HCT116 (cell line): ENCODE measurements at regions not wholly inside any gene's neighbourhood (a gene's known extent, or its start where the extent isn't known, plus 50 kb on each side); places are given as distances from the start of the nearest gene placed in this dataset.

ENCODE experiments used
- ATAC-seq: fragments of 200-7000 bp; cut with Tn5 transposase; 2 replicates; pipeline ENCODE4 v1.9.1; 2020; ENCODE audit warnings: mild to moderate bottlenecking, moderate library complexity
- BruUV-seq: library from RNA; stranded (reverse); fragments of 400-500 nt; replicated peaks from 2 replicates; lab custom pipeline; 2021; lab: Mats Ljungman, UMichigan
- CTCF ChIA-PET: fragments of 300-600 bp; sonication (Branson Sonifier 250); formaldehyde crosslinking; loops from one replicate; lab custom pipeline; 2021; ENCODE audit warnings: antibody characterized with exemption; lab: Charles Lee
- POLR2A ChIA-PET: fragments of 300-600, 350-600 bp; sonication (Branson Sonifier 250); formaldehyde crosslinking; loops from one replicate; lab custom pipeline; 2021; ENCODE audit warnings: antibody characterized with exemption; lab: Charles Lee
- RAD21 ChIA-PET, 2 experiments: fragments of 300-600 bp; sonication (Branson Sonifier 250); formaldehyde crosslinking; loops; one replicate each; lab custom pipeline; 2023; ENCODE audit warnings: low total read pairs in 2 of 2; ENCODE audit not compliant: uncharacterized antibody in 2 of 2, unreplicated experiment in 2 of 2, low non-redundant PET in 1 of 2; lab: Charles Lee
- DNase-seq: peaks from one replicate; pipeline ENCODE4 v3.0.0-alpha.2; 2010; ENCODE audit warnings: low read depth, low spot score
- H2AFZ ChIP-seq: fragments of 200-600 bp; shearing (Covaris generic), sonication (generic); 2 replicates; pipeline ENCODE4 v1.6.1; 2017; ENCODE audit warnings: low read depth, mixed run types, mixed read lengths, antibody characterized with exemption, low read length; ENCODE audit not compliant: poor library complexity, severe bottlenecking
- H3K27ac ChIP-seq: 2 replicates; pipeline ENCODE4 v1.5.1; 2012; ENCODE audit warnings: low read depth, low read length
- H3K27me3 ChIP-seq: fragments of 200-600 bp; sonication (generic); 2 replicates; pipeline ENCODE4 v1.6.1; 2016; ENCODE audit warnings: mixed run types, low read length, mixed read lengths; ENCODE audit not compliant: insufficient read depth
- H3K36me3 ChIP-seq, 2 experiments: fragments of 200-500 bp in 1 of 2; fragments of 200-600 bp in 1 of 2; sonication (Bioruptor generic) in 1 of 2; sonication (generic) in 1 of 2; 2 replicates each; pipeline versions ENCODE4 v1.5.1 to v1.6.1; 2014 to 2016; ENCODE audit warnings: low read length in 2 of 2, inconsistent platforms in 1 of 2, mixed read lengths in 1 of 2, mixed run types in 1 of 2; ENCODE audit not compliant: insufficient read depth in 2 of 2, control insufficient read depth in 1 of 2
- H3K4me1 ChIP-seq, 2 experiments: fragments of 200-600 bp in 1 of 2; sonication (generic) in 1 of 2; 2 replicates each; pipeline versions ENCODE4 v1.5.1 to v1.6.1; 2012 to 2017; ENCODE audit warnings: low read length in 2 of 2, inconsistent platforms in 1 of 2, mild to moderate bottlenecking in 1 of 2, mixed read lengths in 1 of 2, mixed run types in 1 of 2, moderate library complexity in 1 of 2; ENCODE audit not compliant: insufficient read depth in 2 of 2, control insufficient read depth in 1 of 2
- H3K4me2 ChIP-seq: fragments of 200-600 bp; sonication (generic); 2 replicates; pipeline ENCODE4 v1.6.1; 2017; ENCODE audit warnings: mixed run types, low read length, mixed read lengths
- H3K4me3 ChIP-seq, 2 experiments: fragments of 200-600 bp in 1 of 2; sonication (generic) in 1 of 2; replicated peaks in 1 of 2; 2 replicates each; pipeline ENCODE4 v1.5.1; 2011 to 2016; ENCODE audit warnings: low read length in 2 of 2, control low read depth in 1 of 2, low read depth in 1 of 2, mild to moderate bottlenecking in 1 of 2, mixed read lengths in 1 of 2, mixed run types in 1 of 2
- H3K79me2 ChIP-seq: fragments of 200-600 bp; sonication (generic); 2 replicates; pipeline ENCODE4 v1.6.1; 2017; ENCODE audit warnings: mild to moderate bottlenecking, mixed run types, low read length, moderate library complexity, mixed read lengths; ENCODE audit not compliant: insufficient read depth
- H3K9ac ChIP-seq: fragments of 200-600 bp; sonication (generic); 2 replicates; pipeline ENCODE4 v1.6.1; 2016; ENCODE audit warnings: low read length, mixed read lengths
- H3K9me2 ChIP-seq: fragments of 200-600 bp; sonication (generic), shearing (Covaris generic); 2 replicates; pipeline ENCODE4 v1.6.1; 2017; ENCODE audit warnings: mixed run types, mild to moderate bottlenecking, moderate library complexity; ENCODE audit not compliant: insufficient read depth
- H3K9me3 ChIP-seq, 2 experiments: fragments of 200-500 bp in 1 of 2; fragments of 200-600 bp in 1 of 2; sonication (Bioruptor generic) in 1 of 2; sonication (generic) in 1 of 2; 2 replicates each; pipeline ENCODE4 v1.6.1; 2014 to 2017; ENCODE audit warnings: low read length in 2 of 2, mixed read lengths in 2 of 2, inconsistent platforms in 1 of 2, low read depth in 1 of 2, mild to moderate bottlenecking in 1 of 2, mixed run types in 1 of 2, moderate library complexity in 1 of 2; ENCODE audit not compliant: control insufficient read depth in 1 of 2, insufficient read depth in 1 of 2
- H4K20me1 ChIP-seq: fragments of 200-600 bp; sonication (generic), shearing (Covaris generic); 2 replicates; pipeline ENCODE4 v1.6.1; 2017; ENCODE audit warnings: mixed run types, mild to moderate bottlenecking, moderate library complexity; ENCODE audit not compliant: insufficient read depth
- ATF3 ChIP-seq: IDR thresholded peaks from 2 replicates; pipeline ENCODE4 v1.6.1; 2012
- CTCF ChIP-seq, 3 experiments: fragments of 200-600 bp in 1 of 3; sonication (generic) in 1 of 3; IDR thresholded peaks in 2 of 3; conservative IDR thresholded peaks in 1 of 3; 2 replicates each; pipeline ENCODE4 v1.5.1; 2012 to 2017; ENCODE audit warnings: low read depth in 2 of 3, low read length in 2 of 3, antibody characterized with exemption in 1 of 3, borderline replicate concordance in 1 of 3, control low read depth in 1 of 3, mild to moderate bottlenecking in 1 of 3, mixed read lengths in 1 of 3, mixed run types in 1 of 3, moderate library complexity in 1 of 3; ENCODE audit not compliant: insufficient read depth in 1 of 3
- EGR1 ChIP-seq: IDR thresholded peaks from 2 replicates; pipeline ENCODE4 v1.6.1; 2012; ENCODE audit warnings: low read depth
- FOSL1 ChIP-seq: IDR thresholded peaks from 2 replicates; pipeline ENCODE4 v1.6.1; 2012; ENCODE audit warnings: low read depth
- JUND ChIP-seq: IDR thresholded peaks from 2 replicates; pipeline ENCODE4 v1.6.1; 2012
- MAX ChIP-seq: IDR thresholded peaks from 2 replicates; pipeline ENCODE4 v1.6.1; 2012
- POLR2A ChIP-seq: IDR thresholded peaks from 2 replicates; pipeline ENCODE4 v1.7.0; 2011; ENCODE audit warnings: borderline replicate concordance; ENCODE audit not compliant: insufficient read depth, insufficient read length; ENCODE audit errors: extremely low read depth
- POLR2AphosphoS5 ChIP-seq: IDR thresholded peaks from 2 replicates; pipeline ENCODE4 v1.6.1; 2011; ENCODE audit warnings: mild to moderate bottlenecking, low read depth, low read length, moderate library complexity
- SRF ChIP-seq: IDR thresholded peaks from 2 replicates; pipeline ENCODE4 v1.6.1; 2012; ENCODE audit warnings: low read depth
- TCF7L2 ChIP-seq: IDR thresholded peaks from 2 replicates; pipeline ENCODE4 v1.7.0; 2011; ENCODE audit warnings: borderline replicate concordance, inconsistent platforms; ENCODE audit not compliant: insufficient read depth, insufficient read length; ENCODE audit errors: extremely low read depth
- YY1 ChIP-seq: IDR thresholded peaks from 2 replicates; pipeline ENCODE4 v1.6.1; 2011; ENCODE audit warnings: low read length, low read depth, moderate library complexity, mild to moderate bottlenecking; ENCODE audit not compliant: insufficient replicate concordance; ENCODE audit errors: extremely low read depth
- ZFX ChIP-seq: fragments of 450-650 bp; IDR thresholded peaks from 2 replicates; pipeline ENCODE4 v1.6.1; 2017
- ZNF274 ChIP-seq: fragments of 200-500 bp; sonication (Bioruptor generic); IDR thresholded peaks from 2 replicates; pipeline ENCODE4 v1.6.1; 2014; ENCODE audit warnings: mild to moderate bottlenecking, low read depth, low read length, inconsistent platforms
- intact Hi-C: fragments of 100-400 bp; cut with micrococcal nuclease; formaldehyde crosslinking; loops from 2 replicates; pipeline ENCODE4 v1.10.0; 2022
- TF ChIP-seq, protein P1 (sequence below): IDR thresholded peaks from 2 replicates; pipeline ENCODE4 v1.6.1; 2012; ENCODE audit warnings: low read depth
- TF ChIP-seq, protein P2 (sequence below): IDR thresholded peaks from 2 replicates; pipeline ENCODE4 v1.6.1; 2011; ENCODE audit warnings: mild to moderate bottlenecking, low read length, moderate library complexity; ENCODE audit not compliant: insufficient replicate concordance; ENCODE audit errors: extremely low read depth

DNA sequence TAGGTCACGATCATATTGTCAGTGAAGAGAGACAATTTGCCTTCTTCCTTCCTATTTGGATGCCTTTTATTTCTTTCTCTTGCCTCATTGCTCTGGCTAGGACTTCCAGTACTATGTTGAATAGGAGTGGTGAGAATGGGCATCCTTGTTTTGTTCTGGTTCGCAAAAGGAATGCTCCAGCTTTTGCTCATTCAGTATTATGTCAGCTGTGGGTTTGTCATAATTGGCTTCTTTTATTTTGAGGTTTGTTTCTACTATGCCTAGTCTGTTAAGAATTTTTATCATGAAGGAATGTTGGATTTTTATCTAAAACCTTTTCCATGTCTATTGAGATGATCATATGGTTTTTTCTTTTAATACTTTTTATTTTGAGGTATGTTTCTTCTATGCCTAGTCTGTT lies 152.3 kb upstream of the MAD2L1 start:
- RAD21 ChIA-PET = no interaction called here
- H3K27ac ChIP-seq = no peak overlapping the region
- no peak for TF ChIP-seq YY1
- TF ChIP-seq FOSL1 = no peak
- TF ChIP-seq ZFX = no peak
- TF ChIP-seq, protein P1, sequence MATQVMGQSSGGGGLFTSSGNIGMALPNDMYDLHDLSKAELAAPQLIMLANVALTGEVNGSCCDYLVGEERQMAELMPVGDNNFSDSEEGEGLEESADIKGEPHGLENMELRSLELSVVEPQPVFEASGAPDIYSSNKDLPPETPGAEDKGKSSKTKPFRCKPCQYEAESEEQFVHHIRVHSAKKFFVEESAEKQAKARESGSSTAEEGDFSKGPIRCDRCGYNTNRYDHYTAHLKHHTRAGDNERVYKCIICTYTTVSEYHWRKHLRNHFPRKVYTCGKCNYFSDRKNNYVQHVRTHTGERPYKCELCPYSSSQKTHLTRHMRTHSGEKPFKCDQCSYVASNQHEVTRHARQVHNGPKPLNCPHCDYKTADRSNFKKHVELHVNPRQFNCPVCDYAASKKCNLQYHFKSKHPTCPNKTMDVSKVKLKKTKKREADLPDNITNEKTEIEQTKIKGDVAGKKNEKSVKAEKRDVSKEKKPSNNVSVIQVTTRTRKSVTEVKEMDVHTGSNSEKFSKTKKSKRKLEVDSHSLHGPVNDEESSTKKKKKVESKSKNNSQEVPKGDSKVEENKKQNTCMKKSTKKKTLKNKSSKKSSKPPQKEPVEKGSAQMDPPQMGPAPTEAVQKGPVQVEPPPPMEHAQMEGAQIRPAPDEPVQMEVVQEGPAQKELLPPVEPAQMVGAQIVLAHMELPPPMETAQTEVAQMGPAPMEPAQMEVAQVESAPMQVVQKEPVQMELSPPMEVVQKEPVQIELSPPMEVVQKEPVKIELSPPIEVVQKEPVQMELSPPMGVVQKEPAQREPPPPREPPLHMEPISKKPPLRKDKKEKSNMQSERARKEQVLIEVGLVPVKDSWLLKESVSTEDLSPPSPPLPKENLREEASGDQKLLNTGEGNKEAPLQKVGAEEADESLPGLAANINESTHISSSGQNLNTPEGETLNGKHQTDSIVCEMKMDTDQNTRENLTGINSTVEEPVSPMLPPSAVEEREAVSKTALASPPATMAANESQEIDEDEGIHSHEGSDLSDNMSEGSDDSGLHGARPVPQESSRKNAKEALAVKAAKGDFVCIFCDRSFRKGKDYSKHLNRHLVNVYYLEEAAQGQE = no peak
- TF ChIP-seq POLR2AphosphoS5 = no peak
- no peak for TF ChIP-seq MAX
- no peak for TF ChIP-seq CTCF (IDR thresholded peaks at IDR 0.05 in 2 of 3, conservative IDR thresholded peaks at IDR 0.05 in 1 of 3; ENCODE audit: borderline replicate concordance in 1 of 3, insufficient read depth in 1 of 3, low read depth in 2 of 3, low read length in 2 of 3)
- no peak for TF ChIP-seq POLR2A
- no peak for TF ChIP-seq SRF
- no peak for TF ChIP-seq ATF3
- TF ChIP-seq ZNF274 = no peak
- no peak for TF ChIP-seq TCF7L2
- TF ChIP-seq, protein P2, sequence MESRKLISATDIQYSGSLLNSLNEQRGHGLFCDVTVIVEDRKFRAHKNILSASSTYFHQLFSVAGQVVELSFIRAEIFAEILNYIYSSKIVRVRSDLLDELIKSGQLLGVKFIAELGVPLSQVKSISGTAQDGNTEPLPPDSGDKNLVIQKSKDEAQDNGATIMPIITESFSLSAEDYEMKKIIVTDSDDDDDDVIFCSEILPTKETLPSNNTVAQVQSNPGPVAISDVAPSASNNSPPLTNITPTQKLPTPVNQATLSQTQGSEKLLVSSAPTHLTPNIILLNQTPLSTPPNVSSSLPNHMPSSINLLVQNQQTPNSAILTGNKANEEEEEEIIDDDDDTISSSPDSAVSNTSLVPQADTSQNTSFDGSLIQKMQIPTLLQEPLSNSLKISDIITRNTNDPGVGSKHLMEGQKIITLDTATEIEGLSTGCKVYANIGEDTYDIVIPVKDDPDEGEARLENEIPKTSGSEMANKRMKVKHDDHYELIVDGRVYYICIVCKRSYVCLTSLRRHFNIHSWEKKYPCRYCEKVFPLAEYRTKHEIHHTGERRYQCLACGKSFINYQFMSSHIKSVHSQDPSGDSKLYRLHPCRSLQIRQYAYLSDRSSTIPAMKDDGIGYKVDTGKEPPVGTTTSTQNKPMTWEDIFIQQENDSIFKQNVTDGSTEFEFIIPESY = no peak
- TF ChIP-seq EGR1 = no peak
- TF ChIP-seq JUND = no peak
- no peak overlapping the region for H2AFZ ChIP-seq
- H3K79me2 ChIP-seq = no peaks in the 10 kb centered on the region
- H3K9ac ChIP-seq = no peak overlapping the region
- ATAC-seq = no peak
- no peaks in the 10 kb centered on the region for H4K20me1 ChIP-seq
- H3K9me2 ChIP-seq = no peaks in the 10 kb centered on the region
- CTCF ChIA-PET = no interaction called here
- no TSS peak for BruUV-seq
- no peak for DNase-seq
- intact Hi-C loops = no loop called here
- H3K36me3 ChIP-seq = no peaks in the 10 kb centered on the region
- H3K27me3 ChIP-seq = no peaks in the 10 kb centered on the region
- H3K4me2 ChIP-seq = no peak overlapping the region
- H3K9me3 ChIP-seq = no peaks in the 10 kb centered on the region
- H3K4me3 ChIP-seq = no peak overlapping the region
- POLR2A ChIA-PET = no interaction called here
- H3K4me1 ChIP-seq = no peaks in the 10 kb centered on the region
